ENCODE measurements at regions not wholly inside any gene's neighbourhood (a gene's known extent, or its start where the extent isn't known, plus 50 kb on each side); places are given as distances from the start of the nearest gene placed in this dataset.
"Not testable (repeated sequence)": the region's sequence is repeated elsewhere in the genome, so short reads cannot be mapped to it uniquely, and the experiment has no call there.

GRCh38 chr2:123816203-123816602 is 208.9 kb upstream of the CNTNAP5 start:
- DNase-seq (ENCODE audit: low read depth): no peak

- no peak for DNase-seq (ENCODE audit: low read depth)
Observed at GRCh38 chr2:123816928-123817327, 208.2 kb upstream of the CNTNAP5 start.

GRCh38 chr2:123826729-123827271 is 198.3 kb upstream of the CNTNAP5 start:
- DNase-seq (ENCODE audit: low read depth): no peak

GRCh38 chr2:123839326-123839725 is 185.8 kb upstream of the CNTNAP5 start:
- DNase-seq (ENCODE audit: low read depth): no peak

- DNase-seq (ENCODE audit: low read depth): no peak
Observed at GRCh38 chr2:123840016-123840415, 185.1 kb upstream of the CNTNAP5 start.

- DNase-seq (ENCODE audit: low read depth): no peak
Observed at GRCh38 chr2:123840574-123840973, 184.5 kb upstream of the CNTNAP5 start.

GRCh38 chr2:123851281-123851680 is 173.8 kb upstream of the CNTNAP5 start:
- DNase-seq (ENCODE audit: low read depth): no peak

- no peak for DNase-seq (ENCODE audit: low read depth)
Observed at GRCh38 chr2:123853161-123853560, 171.9 kb upstream of the CNTNAP5 start.

- DNase-seq (ENCODE audit: low read depth): not testable (repeated sequence)
Observed at GRCh38 chr2:123859031-123859430, 166.1 kb upstream of the CNTNAP5 start.

GRCh38 chr2:123864416-123864815 is 160.7 kb upstream of the CNTNAP5 start:
- no peak for DNase-seq (ENCODE audit: low read depth)

- no peak for DNase-seq (ENCODE audit: low read depth)
Observed at GRCh38 chr2:123870206-123870880, 154.7 kb upstream of the CNTNAP5 start.

- no peak for DNase-seq (ENCODE audit: low read depth)
Observed at GRCh38 chr2:123870881-123871276, 154.2 kb upstream of the CNTNAP5 start.

GRCh38 chr2:123890148-123890547 is 134.9 kb upstream of the CNTNAP5 start:
- no peak for DNase-seq (ENCODE audit: low read depth)

- no peak for DNase-seq (ENCODE audit: low read depth)
Observed at GRCh38 chr2:123894167-123894566, 130.9 kb upstream of the CNTNAP5 start.

GRCh38 chr2:123895651-123896050 is 129.4 kb upstream of the CNTNAP5 start:
- DNase-seq (ENCODE audit: low read depth): no peak

GRCh38 chr2:123901256-123901655 is 123.8 kb upstream of the CNTNAP5 start:
- DNase-seq (ENCODE audit: low read depth): no peak

GRCh38 chr2:123906361-123906760 is 118.7 kb upstream of the CNTNAP5 start:
- no peak for DNase-seq (ENCODE audit: low read depth)

GRCh38 chr2:123908522-123908921 is 116.6 kb upstream of the CNTNAP5 start:
- no peak for DNase-seq (ENCODE audit: low read depth)

- no peak for DNase-seq (ENCODE audit: low read depth)
Observed at GRCh38 chr2:123912171-123912570, 112.9 kb upstream of the CNTNAP5 start.

- no peak for DNase-seq (ENCODE audit: low read depth)
Observed at GRCh38 chr2:123913143-123913735, 111.8 kb upstream of the CNTNAP5 start.

GRCh38 chr2:123915380-123915779 is 109.7 kb upstream of the CNTNAP5 start:
- DNase-seq (ENCODE audit: low read depth): no peak

GRCh38 chr2:123916051-123916450 is 109.0 kb upstream of the CNTNAP5 start:
- DNase-seq (ENCODE audit: low read depth): no peak

- no peak for DNase-seq (ENCODE audit: low read depth)
Observed at GRCh38 chr2:123916531-123916930, 108.6 kb upstream of the CNTNAP5 start.

- no peak for DNase-seq (ENCODE audit: low read depth)
Observed at GRCh38 chr2:123917241-123917640, 107.8 kb upstream of the CNTNAP5 start.

All from stromal cell of bone marrow (primary cell).